OCI-LY1 (cell line): ENCODE measurements at regions not wholly inside any gene's neighbourhood (a gene's known extent, or its start where the extent isn't known, plus 50 kb on each side); places are given as distances from the start of the nearest gene placed in this dataset.

Experiments used
- H2AFZ ChIP-seq: fragments of 200-600 bp; sonication (generic), shearing (Covaris generic); 2 replicates; pipeline ENCODE4 v1.6.0; 2014; ENCODE audit warnings: antibody characterized with exemption, mild to moderate bottlenecking, low read length
- H3F3A ChIP-seq: fragments of 200-600 bp; sonication (generic), shearing (Covaris generic); 2 replicates; pipeline ENCODE4 v1.6.0; 2014; ENCODE audit warnings: mild to moderate bottlenecking, antibody characterized with exemption, low read length, moderate library complexity; ENCODE audit not compliant: insufficient read depth
- H3K27ac ChIP-seq: fragments of 200-600 bp; sonication (generic); 2 replicates; pipeline ENCODE4 v1.5.1; 2014; ENCODE audit warnings: low read length, mixed run types, mild to moderate bottlenecking, low read depth; ENCODE audit not compliant: poor library complexity, severe bottlenecking
- H3K27me3 ChIP-seq: fragments of 200-600 bp; sonication (generic); 2 replicates; pipeline ENCODE4 v1.6.0; 2014; ENCODE audit warnings: antibody characterized with exemption, mild to moderate bottlenecking, low read length, moderate library complexity; ENCODE audit not compliant: insufficient read depth
- H3K36me3 ChIP-seq: fragments of 200-600 bp; sonication (generic); 2 replicates; pipeline ENCODE4 v1.6.1; 2014; ENCODE audit warnings: mild to moderate bottlenecking, antibody characterized with exemption, low read length, moderate library complexity, mixed read lengths; ENCODE audit not compliant: insufficient read depth
- H3K4me1 ChIP-seq: fragments of 200-600 bp; sonication (generic); 2 replicates; pipeline ENCODE4 v1.5.1; 2014; ENCODE audit warnings: mild to moderate bottlenecking, low read length, moderate library complexity; ENCODE audit not compliant: insufficient read depth, severe bottlenecking
- H3K4me2 ChIP-seq: fragments of 200-600 bp; sonication (generic), shearing (Covaris generic); 2 replicates; pipeline ENCODE4 v1.6.1; 2014; ENCODE audit warnings: low read length
- H3K4me3 ChIP-seq: fragments of 200-600 bp; sonication (generic); 2 replicates; pipeline ENCODE4 v1.5.1; 2014; ENCODE audit warnings: low read length, low read depth, mild to moderate bottlenecking, mixed read lengths; ENCODE audit not compliant: poor library complexity, severe bottlenecking
- H3K79me2 ChIP-seq: fragments of 200-600 bp; shearing (Covaris generic); 2 replicates; pipeline ENCODE4 v1.6.1; 2016; ENCODE audit warnings: mixed run types, low read length, mixed read lengths; ENCODE audit not compliant: insufficient read depth
- H3K9ac ChIP-seq: fragments of 200-600 bp; sonication (generic), shearing (Covaris generic); 2 replicates; pipeline ENCODE4 v1.6.1; 2014; ENCODE audit warnings: mild to moderate bottlenecking, low read length, mixed read lengths
- H3K9me2 ChIP-seq: fragments of 200-600 bp; sonication (generic), shearing (Covaris generic); 2 replicates; pipeline ENCODE4 v1.6.1; 2014; ENCODE audit warnings: low read depth, mild to moderate bottlenecking, low read length, mixed read lengths
- H3K9me3 ChIP-seq: fragments of 200-600 bp; shearing (Covaris generic); 2 replicates; pipeline ENCODE4 v1.6.1; 2014; ENCODE audit warnings: low read length, mixed read lengths
- H4K20me1 ChIP-seq: fragments of 200-600 bp; sonication (generic), shearing (Covaris generic); 2 replicates; pipeline ENCODE4 v1.6.0; 2016; ENCODE audit warnings: mild to moderate bottlenecking, low read length; ENCODE audit not compliant: insufficient read depth
- CTCF ChIP-seq: fragments of 200-600 bp; sonication (generic), shearing (Covaris generic); IDR thresholded peaks from 2 replicates; pipeline ENCODE4 v1.5.1; 2017; ENCODE audit warnings: mild to moderate bottlenecking, antibody characterized with exemption, low read length, moderate library complexity, mixed read lengths
- EZH2 ChIP-seq: fragments of 200-600 bp; sonication (generic), shearing (Covaris generic); IDR thresholded peaks from 2 replicates; pipeline ENCODE4 v1.8.0; 2017; ENCODE audit warnings: borderline replicate concordance, mixed run types, mild to moderate bottlenecking, antibody characterized with exemption, low read length, moderate library complexity, mixed read lengths

GRCh38 chr2:52210161-52210560 lies 1178.2 kb upstream of the NRXN1 start:
- Histone ChIP-seq H4K20me1 (no peaks in the 10 kb centered on the region), H3K4me1 (no peaks in the 10 kb centered on the region), H3K36me3 (no peaks in the 10 kb centered on the region), H3K4me2 (no peak overlapping the region), H2AFZ (no peak overlapping the region), H3K9ac (no peak overlapping the region), H3K9me2 (no peaks in the 10 kb centered on the region), H3K4me3 (no peak overlapping the region), H3K27ac (no peak overlapping the region), H3K9me3 (no peaks in the 10 kb centered on the region), H3K79me2 (no peaks in the 10 kb centered on the region), H3K27me3 (no peaks in the 10 kb centered on the region), H3F3A (no peaks in the 10 kb centered on the region)
- no peak for TF ChIP-seq EZH2
- no peak for TF ChIP-seq CTCF

- H3K79me2 ChIP-seq: no peaks in the 10 kb centered on the region
- no peaks in the 10 kb centered on the region for H3F3A ChIP-seq
- H3K4me1 ChIP-seq: no peaks in the 10 kb centered on the region
- TF ChIP-seq EZH2 (no peak), CTCF (no peak)
- no peak overlapping the region for H2AFZ ChIP-seq
- H3K4me2 ChIP-seq: no peak overlapping the region
- no peak overlapping the region for H3K27ac ChIP-seq
- no peak overlapping the region for H3K4me3 ChIP-seq
- H4K20me1 ChIP-seq: no peaks in the 10 kb centered on the region
- no peaks in the 10 kb centered on the region for H3K27me3 ChIP-seq
- no peaks in the 10 kb centered on the region for H3K9me2 ChIP-seq
- no peak overlapping the region for H3K9ac ChIP-seq
- H3K36me3 ChIP-seq: no peaks in the 10 kb centered on the region
- no peaks in the 10 kb centered on the region for H3K9me3 ChIP-seq
These were observed 1162.4 kb upstream of the NRXN1 start for GRCh38 chr2:52194342-52194741.

GRCh38 chr2:52193804-52194203 lies 1161.9 kb upstream of the NRXN1 start:
- no peaks in the 10 kb centered on the region for H3K79me2 ChIP-seq
- no peak overlapping the region for H3K27ac ChIP-seq

More at GRCh38 chr2:52193804-52194203, 1161.9 kb upstream of the NRXN1 start:
- H3K9me2 ChIP-seq: no peaks in the 10 kb centered on the region
- H2AFZ ChIP-seq: no peak overlapping the region
- no peak overlapping the region for H3K4me2 ChIP-seq
- no peaks in the 10 kb centered on the region for H3K27me3 ChIP-seq
- H3K9ac ChIP-seq: no peak overlapping the region
- H4K20me1 ChIP-seq: no peaks in the 10 kb centered on the region
- no peaks in the 10 kb centered on the region for H3F3A ChIP-seq
- no peaks in the 10 kb centered on the region for H3K36me3 ChIP-seq
- no peaks in the 10 kb centered on the region for H3K9me3 ChIP-seq
- H3K4me3 ChIP-seq: no peak overlapping the region
- no peaks in the 10 kb centered on the region for H3K4me1 ChIP-seq
- no peak for TF ChIP-seq EZH2
- TF ChIP-seq CTCF: no peak
